ENCODE measurements at regions not wholly inside any gene's neighbourhood (a gene's known extent, or its start where the extent isn't known, plus 50 kb on each side); places are given as distances from the start of the nearest gene placed in this dataset.

GRCh38 chr6:168988801-168989200 is 264.8 kb downstream of the THBS2 start:
- TF ChIP-seq HNF4A (conservative IDR thresholded peaks at IDR 0.05) (no peak), REST (IDR thresholded peaks at IDR 0.05) (no peak), YY1 (IDR thresholded peaks at IDR 0.05) (no peak), NR2F2 (IDR thresholded peaks at IDR 0.05) (no peak), MAX (IDR thresholded peaks at IDR 0.05) (no peak), SP1 (IDR thresholded peaks at IDR 0.05) (no peak), JUND (IDR thresholded peaks at IDR 0.05) (no peak), FOXA1 (IDR thresholded peaks at IDR 0.05) (no peak), TAF1 (conservative IDR thresholded peaks at IDR 0.05) (no peak), RXRA (IDR thresholded peaks at IDR 0.05) (no peak), GABPA (IDR thresholded peaks at IDR 0.05 in 1 of 2, conservative IDR thresholded peaks at IDR 0.05 in 1 of 2) (no peak), FOXA2 (IDR thresholded peaks at IDR 0.05) (no peak), HNF4G (IDR thresholded peaks at IDR 0.05) (no peak), EGR1 (IDR thresholded peaks at IDR 0.05; ENCODE audit: low read depth in 2 of 2) (no peak), ATF3 (IDR thresholded peaks at IDR 0.05) (no peak), CTCF (IDR thresholded peaks at IDR 0.05; ENCODE audit: low read depth, low read length, missing input control) (no peak)
- H3K9me3 ChIP-seq (ENCODE audit: control insufficient read depth in 4 of 4, low read length in 3 of 4), result no peaks in the 10 kb centered on the region
- DNase-seq (ENCODE audit: low spot score), result no peak
- H3K9ac ChIP-seq (ENCODE audit: low read depth in 1 of 2, low read length in 2 of 2), result no peak overlapping the region
- no peak overlapping the region for H3K4me3 ChIP-seq (ENCODE audit: low read depth in 1 of 3, low read length in 3 of 3)
- no peak overlapping the region for H3K27ac ChIP-seq (ENCODE audit: low read depth in 1 of 2, low read length in 2 of 2)
- H3K36me3 ChIP-seq (ENCODE audit: control insufficient read depth in 4 of 4, insufficient read depth in 3 of 4, low read depth in 1 of 4, low read length in 3 of 4), result no peaks in the 10 kb centered on the region
- H3K4me1 ChIP-seq (ENCODE audit: control insufficient read depth in 4 of 4, insufficient read depth in 4 of 4, low read length in 3 of 4), result no peaks in the 10 kb centered on the region
- no peaks in the 10 kb centered on the region for H3K27me3 ChIP-seq (ENCODE audit: control insufficient read depth in 4 of 4, insufficient read depth in 4 of 4, low read length in 3 of 4)
- 37% methylated on average over 2 of the region's 2 CpGs for WGBS

- H3K9ac ChIP-seq (ENCODE audit: low read depth in 1 of 2, low read length in 2 of 2), result no peak overlapping the region
- H3K9me3 ChIP-seq (ENCODE audit: control insufficient read depth in 4 of 4, low read length in 3 of 4), result no peaks in the 10 kb centered on the region
- no peak overlapping the region for H3K27ac ChIP-seq (ENCODE audit: low read depth in 1 of 2, low read length in 2 of 2)
- peaks cover 0 to 1% (median 0%) of the 10 kb centered on the region in 4 donors for H3K27me3 ChIP-seq (ENCODE audit: control insufficient read depth in 4 of 4, insufficient read depth in 4 of 4, low read length in 3 of 4)
- no peaks in the 10 kb centered on the region for H3K36me3 ChIP-seq (ENCODE audit: control insufficient read depth in 4 of 4, insufficient read depth in 3 of 4, low read depth in 1 of 4, low read length in 3 of 4)
- 83% methylated on average over 6 of the region's 6 CpGs for WGBS
- no peaks in the 10 kb centered on the region for H3K4me1 ChIP-seq (ENCODE audit: control insufficient read depth in 4 of 4, insufficient read depth in 4 of 4, low read length in 3 of 4)
- no peak overlapping the region for H3K4me3 ChIP-seq (ENCODE audit: low read depth in 1 of 3, low read length in 3 of 3)
- DNase-seq (ENCODE audit: low spot score), result no peak
- no peak for TF ChIP-seq EGR1 (IDR thresholded peaks at IDR 0.05; ENCODE audit: low read depth in 2 of 2)
Measured at GRCh38 chr6:168988280-168988679, 265.4 kb downstream of the THBS2 start.

Data from liver (tissue), 8 donors.